ENCODE measurements at regions not wholly inside any gene's neighbourhood (a gene's known extent, or its start where the extent isn't known, plus 50 kb on each side); places are given as distances from the start of the nearest gene placed in this dataset.

DNA sequence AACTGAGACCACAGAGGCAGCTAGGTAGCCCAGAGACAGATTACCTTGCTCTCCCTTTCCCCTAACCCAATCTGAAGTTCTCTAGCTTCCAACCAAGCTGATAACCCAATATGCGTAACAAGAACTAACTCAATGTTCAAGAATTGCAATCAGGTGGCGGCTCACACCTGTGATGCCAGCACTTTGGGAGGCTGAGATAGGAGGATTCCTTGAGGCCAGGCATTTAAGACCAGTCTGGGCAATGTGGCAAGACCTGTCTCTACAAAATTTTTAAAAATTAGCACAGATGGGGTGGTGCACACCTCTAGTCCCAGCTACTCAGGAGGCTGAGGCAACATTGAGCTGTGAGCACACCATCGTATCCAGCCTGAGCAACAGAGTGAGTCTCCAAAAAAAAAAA lies 86.7 kb upstream of the IPO5 start:
- TF ChIP-seq POLR2AphosphoS5 (IDR thresholded peaks at IDR 0.05; ENCODE audit: low read depth), result no peak
- TF ChIP-seq, protein P1, sequence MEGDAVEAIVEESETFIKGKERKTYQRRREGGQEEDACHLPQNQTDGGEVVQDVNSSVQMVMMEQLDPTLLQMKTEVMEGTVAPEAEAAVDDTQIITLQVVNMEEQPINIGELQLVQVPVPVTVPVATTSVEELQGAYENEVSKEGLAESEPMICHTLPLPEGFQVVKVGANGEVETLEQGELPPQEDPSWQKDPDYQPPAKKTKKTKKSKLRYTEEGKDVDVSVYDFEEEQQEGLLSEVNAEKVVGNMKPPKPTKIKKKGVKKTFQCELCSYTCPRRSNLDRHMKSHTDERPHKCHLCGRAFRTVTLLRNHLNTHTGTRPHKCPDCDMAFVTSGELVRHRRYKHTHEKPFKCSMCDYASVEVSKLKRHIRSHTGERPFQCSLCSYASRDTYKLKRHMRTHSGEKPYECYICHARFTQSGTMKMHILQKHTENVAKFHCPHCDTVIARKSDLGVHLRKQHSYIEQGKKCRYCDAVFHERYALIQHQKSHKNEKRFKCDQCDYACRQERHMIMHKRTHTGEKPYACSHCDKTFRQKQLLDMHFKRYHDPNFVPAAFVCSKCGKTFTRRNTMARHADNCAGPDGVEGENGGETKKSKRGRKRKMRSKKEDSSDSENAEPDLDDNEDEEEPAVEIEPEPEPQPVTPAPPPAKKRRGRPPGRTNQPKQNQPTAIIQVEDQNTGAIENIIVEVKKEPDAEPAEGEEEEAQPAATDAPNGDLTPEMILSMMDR (conservative IDR thresholded peaks at IDR 0.05; ENCODE audit: low read depth in 2 of 2), result no peak
